Stomach (tissue), 8 donors: ENCODE measurements at regions not wholly inside any gene's neighbourhood (a gene's known extent, or its start where the extent isn't known, plus 50 kb on each side); places are given as distances from the start of the nearest gene placed in this dataset.
A peak's percentile ranks its signal among the peaks of the same experiment; 100 is the strongest.

Experiments used
- DNase-seq, 2 donors: peaks; one replicate each; pipeline versions ENCODE4 v3.0.0 to v3.0.0-alpha.2; 2013 to 2019
- H3K27ac ChIP-seq, 5 donors: fragments of 200-600 bp in 4 of 5; sonication (generic) in 4 of 5; one replicate each; pipeline ENCODE4 v1.5.1; 2013 to 2019; ENCODE audit warnings: mild to moderate bottlenecking in 1 of 5, moderate library complexity in 1 of 5
- H3K27me3 ChIP-seq, 3 donors: fragments of 200-600 bp; sonication (generic); one replicate each; pipeline ENCODE4 v1.5.1; 2017 to 2019; ENCODE audit warnings: mixed run types in 1 of 3
- H3K36me3 ChIP-seq, 4 donors: fragments of 200-600 bp; sonication (generic); 1 replicate in 3 of 4; 2 replicates in 1 of 4; pipeline ENCODE4 v1.5.1; 2016 to 2019
- H3K4me1 ChIP-seq, 4 donors: fragments of 200-600 bp; sonication (generic); one replicate each; pipeline ENCODE4 v1.5.1; 2016 to 2019
- H3K4me3 ChIP-seq, 4 donors: fragments of 200-600 bp; sonication (generic) in 3 of 4; one replicate each; pipeline ENCODE4 v1.5.1; 2016 to 2019; ENCODE audit warnings: mild to moderate bottlenecking in 1 of 4
- H3K9me3 ChIP-seq, 4 donors: fragments of 200-600 bp; sonication (generic); one replicate each; pipeline ENCODE4 v1.5.1; 2016 to 2019
- CTCF ChIP-seq, 7 experiments: fragments of 450-650 bp in 4 of 7; fragments of 200-600 bp in 3 of 7; sonication (generic) in 3 of 7; IDR thresholded peaks; one replicate each; pipeline ENCODE4 v1.5.1; 2016 to 2019; ENCODE audit warnings: antibody characterized with exemption in 7 of 7, control low read depth in 2 of 7, mild to moderate bottlenecking in 1 of 7
- EP300 ChIP-seq: sonication (generic); formaldehyde crosslinking; IDR thresholded peaks from one replicate; pipeline ENCODE4 v1.6.1; 2017; ENCODE audit warnings: antibody characterized with exemption
- POLR2A ChIP-seq, 4 donors: fragments of 450-650 bp; IDR thresholded peaks; one replicate each; pipeline ENCODE4 v1.6.1; 2016; ENCODE audit warnings: antibody characterized with exemption in 4 of 4, control low read depth in 2 of 4, mild to moderate bottlenecking in 1 of 4, moderate library complexity in 1 of 4
- POLR2AphosphoS5 ChIP-seq, 3 donors: sonication (generic); formaldehyde crosslinking; IDR thresholded peaks; one replicate each; pipeline ENCODE4 v1.6.1; 2016; ENCODE audit warnings: antibody characterized with exemption in 3 of 3
- WGBS, 5 donors: extraction: QIAGEN DNeasy Blood & Tissue Kit in 3 of 5; methylation state at CpG; one replicate each; pipeline versions ENCODE4 v1.1.5 to v1.1.7; 2013 to 2018; 5-methylcytosine and 5-hydroxymethylcytosine counted together
- intact Hi-C: fragments of 100-400 bp; cut with DNase I; formaldehyde crosslinking; loops from one replicate; pipeline ENCODE4 v1.15.1; 2023; ENCODE audit warnings: low total_unique reads
- donor health status: healthy with polysubstance abuse.
- donor health status: Bipolar disorder and iron deficiency.
- donor health status: healthy.

GRCh38 chr10:75303045-75303777, 67.5 kb upstream of the COMTD1 start:
- no peak overlapping the region for H3K4me3 ChIP-seq
- DNase-seq, result no peak
- H3K9me3 ChIP-seq, result peaks cover 0 to 10% (median 2%) of the 10 kb centered on the region in 4 donors
- no peaks in the 10 kb centered on the region for H3K27me3 ChIP-seq
- TF ChIP-seq CTCF (IDR thresholded peaks at IDR 0.05), result no peak
- no peak for TF ChIP-seq POLR2AphosphoS5 (IDR thresholded peaks at IDR 0.05)
- TF ChIP-seq POLR2A (IDR thresholded peaks at IDR 0.05), result no peak
- no peak for TF ChIP-seq EP300
- intact Hi-C loops, result no loop called here
- no peaks in the 10 kb centered on the region for H3K4me1 ChIP-seq
- WGBS, 5 donors, result 78 to 94% (median 91%) methylated on average over 2 of the region's 2 CpGs
- no peaks in the 10 kb centered on the region for H3K36me3 ChIP-seq
- no peak overlapping the region for H3K27ac ChIP-seq

- TF ChIP-seq POLR2AphosphoS5 (IDR thresholded peaks at IDR 0.05), result no peak
- no peak for TF ChIP-seq CTCF (IDR thresholded peaks at IDR 0.05)
- no peak for TF ChIP-seq EP300
- no peak for TF ChIP-seq POLR2A (IDR thresholded peaks at IDR 0.05)
- no peaks in the 10 kb centered on the region for H3K36me3 ChIP-seq
- H3K27me3 ChIP-seq, result no peaks in the 10 kb centered on the region
- no peak overlapping the region for H3K4me3 ChIP-seq
- no peak for DNase-seq
- no peaks in the 10 kb centered on the region for H3K4me1 ChIP-seq
- intact Hi-C loops, result no loop called here
- 70 to 91% (median 89%) methylated on average over 1 of the region's 1 CpG for WGBS, 5 donors
- H3K9me3 ChIP-seq, result peaks cover 0 to 10% (median 2%) of the 10 kb centered on the region in 4 donors
- no peak overlapping the region for H3K27ac ChIP-seq
Measured at GRCh38 chr10:75302029-75302428, 66.3 kb upstream of the COMTD1 start.

DNA sequence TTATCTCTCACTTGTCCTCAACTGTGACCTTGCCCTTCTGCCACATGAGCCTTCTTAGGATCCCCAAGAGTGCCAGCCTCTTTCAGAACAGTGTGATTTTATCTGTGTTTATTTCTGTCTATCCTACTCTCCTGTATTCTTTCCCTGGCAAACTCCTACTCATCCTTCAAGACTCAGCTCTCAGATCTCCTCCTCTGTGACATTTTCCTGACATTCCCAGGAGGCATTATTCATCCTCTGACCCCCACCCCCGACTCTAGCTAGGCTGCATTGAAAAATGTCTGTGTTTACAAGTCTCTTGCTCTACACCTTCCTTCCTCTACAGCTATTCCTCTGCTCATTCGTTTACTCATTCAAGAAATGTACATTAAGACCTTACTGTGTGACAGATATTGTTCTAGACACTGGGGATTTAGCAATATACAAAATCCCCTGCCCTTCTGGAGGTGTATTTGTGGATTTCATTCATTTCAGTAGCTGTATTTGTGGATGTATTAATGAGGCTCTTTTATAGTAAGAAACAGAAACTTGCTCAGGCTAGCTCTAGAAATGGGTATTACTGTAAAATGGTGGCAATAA, 61.4 kb upstream of the COMTD1 start:
- Histone ChIP-seq H3K27me3 (no peaks in the 10 kb centered on the region), H3K4me3 (no peak overlapping the region), H3K9me3 (peaks cover 0 to 4% (median under 1%) of the 10 kb centered on the region in 4 donors), H3K4me1 (peaks cover 14 to 31% (median 19%) of the 10 kb centered on the region in 4 donors), H3K27ac (peak overlapping the region in 3 of 5 donors; percentile 86 to 94 (median 90)), H3K36me3 (no peaks in the 10 kb centered on the region)
- intact Hi-C loops, result no loop called here
- 23 to 39% (median 36%) methylated on average over 2 of the region's 2 CpGs for WGBS, 5 donors
- no peak for TF ChIP-seq EP300
- no peak for TF ChIP-seq POLR2A (IDR thresholded peaks at IDR 0.05)
- TF ChIP-seq CTCF (IDR thresholded peaks at IDR 0.05), result no peak
- TF ChIP-seq POLR2AphosphoS5 (IDR thresholded peaks at IDR 0.05), result no peak
- peak in 1 of 2 donors; percentile 3 for DNase-seq

DNA sequence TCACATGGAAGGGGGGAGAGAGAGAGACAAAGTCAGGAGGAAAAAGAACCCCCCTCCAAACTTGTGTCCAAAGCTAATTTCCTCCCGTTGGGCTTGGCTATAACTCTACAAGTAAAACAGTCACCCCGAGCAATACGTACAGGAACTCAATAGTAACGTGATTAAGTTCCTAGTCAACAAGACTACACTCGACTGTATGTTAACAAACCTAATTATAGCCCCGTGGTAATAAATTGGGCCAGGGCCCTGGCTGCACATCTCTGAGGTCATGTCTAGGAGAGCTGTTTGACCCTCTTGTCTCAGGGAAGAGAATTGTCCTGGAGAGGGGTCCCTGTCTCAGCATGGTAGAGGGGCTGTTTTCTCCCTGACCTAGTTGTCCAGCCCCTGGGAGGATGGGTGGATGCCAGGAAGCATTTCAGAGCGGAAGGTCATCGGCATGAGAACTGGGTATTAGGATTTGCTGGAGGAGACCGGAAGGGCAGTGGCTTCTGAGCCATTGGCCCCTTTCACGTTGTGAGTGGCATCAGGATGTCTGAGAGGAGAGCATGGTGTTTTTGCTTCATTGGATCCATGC, 60.2 kb upstream of the COMTD1 start:
- Histone ChIP-seq H3K4me1 (peaks cover 14 to 31% (median 19%) of the 10 kb centered on the region in 4 donors), H3K27ac (peak overlapping the region in 4 of 5 donors; percentile 83 to 94 (median 88)), H3K36me3 (no peaks in the 10 kb centered on the region), H3K9me3 (peaks cover 0 to 4% (median 0%) of the 10 kb centered on the region in 4 donors), H3K4me3 (peak overlapping the region; percentile 53 to 70 (median 60)), H3K27me3 (no peaks in the 10 kb centered on the region)
- intact Hi-C loops, result no loop called here
- WGBS, 5 donors, result 40 to 57% (median 52%) methylated on average over 10 of the region's 10 CpGs
- TF ChIP-seq EP300 (no peak), POLR2A (IDR thresholded peaks at IDR 0.05) (no peak), POLR2AphosphoS5 (IDR thresholded peaks at IDR 0.05) (no peak), CTCF (IDR thresholded peaks at IDR 0.05) (no peak)
- DNase-seq, result peak in 1 of 2 donors; percentile 68
